ENCODE measurements at regions not wholly inside any gene's neighbourhood (a gene's known extent, or its start where the extent isn't known, plus 50 kb on each side); places are given as distances from the start of the nearest gene placed in this dataset.

- Histone ChIP-seq H4K5ac (ENCODE audit: low read depth, low read length) (no peak overlapping the region), H3K56ac (ENCODE audit: extremely low read depth, insufficient read depth, low read length) (no peak overlapping the region), H3K14ac (replicated peaks; ENCODE audit: low read depth, low read length) (no peak overlapping the region), H3K79me1 (ENCODE audit: low read depth in 1 of 2, low read length in 2 of 2) (no peaks in the 10 kb centered on the region), H2AK5ac (ENCODE audit: low read depth, low read length) (no peak overlapping the region), H4K8ac (ENCODE audit: low read depth in 2 of 2, low read length in 2 of 2) (no peak overlapping the region), H2AK9ac (replicated peaks; ENCODE audit: low read depth, low read length, poor library complexity) (no peak overlapping the region), H3K27ac (ENCODE audit: insufficient read depth, low read length) (no peak overlapping the region), H4K20me1 (ENCODE audit: insufficient read depth, low read length) (no peaks in the 10 kb centered on the region), H3K9me1 (ENCODE audit: insufficient read depth, low read length) (no peaks in the 10 kb centered on the region), H3K4me3 (ENCODE audit: insufficient read depth, low read depth, low read length) (no peak overlapping the region), H3K18ac (ENCODE audit: low read depth, low read length) (no peak overlapping the region), H2BK15ac (ENCODE audit: low read depth, low read length) (no peak overlapping the region), H3K27me3 (ENCODE audit: control insufficient read depth, insufficient read depth, low read length) (no peaks in the 10 kb centered on the region; the same call in 1 of the 2 replicates), H2BK5ac (ENCODE audit: low read depth, low read length, poor library complexity, severe bottlenecking) (no peak overlapping the region), H3K36me3 (ENCODE audit: control insufficient read depth, insufficient read depth, low read length) (no peaks in the 10 kb centered on the region), H3K9ac (ENCODE audit: low read depth, low read length) (no peak overlapping the region), H3K4me2 (ENCODE audit: low read depth, low read length) (no peak overlapping the region), H3K4me1 (ENCODE audit: control insufficient read depth, insufficient read depth, low read length) (peaks cover 2% of the 10 kb centered on the region), H4K91ac (ENCODE audit: insufficient read depth, low read depth, low read length) (no peak overlapping the region), H2BK120ac (ENCODE audit: low read depth, low read length) (no peak overlapping the region), H2BK20ac (ENCODE audit: low read depth, low read length) (no peak overlapping the region), H3K9me3 (ENCODE audit: control insufficient read depth, insufficient read depth, low read length) (no peaks in the 10 kb centered on the region), H3K4ac (ENCODE audit: low read depth, low read length) (no peak overlapping the region), H2AFZ (replicated peaks; ENCODE audit: low read length, poor library complexity) (no peak overlapping the region), H3K23ac (ENCODE audit: low read depth, low read length) (no peak overlapping the region)
- WGBS, 2 experiments (ENCODE audit: extremely low coverage in 2 of 2, insufficient read length in 1 of 2) = no CpG with 5 or more reads among the region's 1 CpG
- in situ Hi-C loops (cut with MboI; ENCODE audit: low sequenced_read_pairs) = no loop called here
- TF ChIP-seq MAZ (IDR thresholded peaks at IDR 0.05; ENCODE audit: borderline replicate concordance, low read depth, low read length) = no peak
- TF ChIP-seq NFE2L2 (IDR thresholded peaks at IDR 0.05; ENCODE audit: low read depth, low read length) = no peak
- TF ChIP-seq CEBPB (IDR thresholded peaks at IDR 0.05; ENCODE audit: low read depth, low read length) = no peak
- no peak for TF ChIP-seq CHD1 (IDR thresholded peaks at IDR 0.05; ENCODE audit: low read depth, low read length)
- no peak for TF ChIP-seq RCOR1 (IDR thresholded peaks at IDR 0.05; ENCODE audit: insufficient replicate concordance, low read length)
- TF ChIP-seq FOS (IDR thresholded peaks at IDR 0.05; ENCODE audit: low read depth, low read length) = no peak
- no peak for TF ChIP-seq MAFK (IDR thresholded peaks at IDR 0.05; ENCODE audit: low read depth, low read length)
- no peak for TF ChIP-seq BHLHE40 (IDR thresholded peaks at IDR 0.05; ENCODE audit: low read depth, low read length)
- TF ChIP-seq RFX5 (IDR thresholded peaks at IDR 0.05; ENCODE audit: low read depth, low read length) = no peak
- no peak for TF ChIP-seq SMC3 (IDR thresholded peaks at IDR 0.05; ENCODE audit: low read depth, low read length)
- TF ChIP-seq ELK1 (IDR thresholded peaks at IDR 0.05; ENCODE audit: borderline replicate concordance, low read depth, low read length) = no peak
- no peak for TF ChIP-seq MXI1 (IDR thresholded peaks at IDR 0.05; ENCODE audit: borderline replicate concordance, low read depth, low read length)
- ATAC-seq (ENCODE audit: low read depth) (no peak), DNase-seq (no peak)
- ChIA-PET POLR2A (ENCODE audit: unreplicated experiment) (no interaction called here), CTCF (no interaction called here)
- intact Hi-C loops (cut with micrococcal nuclease) = no loop called here
- no TSS peak for BruUV-seq (replicated peaks)
- dilution Hi-C loops (cut with HindIII; ENCODE audit: low sequenced_read_pairs, unreplicated experiment) = no loop called here
These were observed 231.2 kb upstream of the TMTC1 start for GRCh38 chr12:30014991-30015390.
